ENCODE measurements at regions not wholly inside any gene's neighbourhood (a gene's known extent, or its start where the extent isn't known, plus 50 kb on each side); places are given as distances from the start of the nearest gene placed in this dataset.
"Not testable (repeated sequence)": the region's sequence is repeated elsewhere in the genome, so short reads cannot be mapped to it uniquely, and the experiment has no call there.

GRCh38 chr2:221767106-221768012, 195.3 kb upstream of the EPHA4 start:
- no peak for DNase-seq (ENCODE audit: low read depth)

DNA sequence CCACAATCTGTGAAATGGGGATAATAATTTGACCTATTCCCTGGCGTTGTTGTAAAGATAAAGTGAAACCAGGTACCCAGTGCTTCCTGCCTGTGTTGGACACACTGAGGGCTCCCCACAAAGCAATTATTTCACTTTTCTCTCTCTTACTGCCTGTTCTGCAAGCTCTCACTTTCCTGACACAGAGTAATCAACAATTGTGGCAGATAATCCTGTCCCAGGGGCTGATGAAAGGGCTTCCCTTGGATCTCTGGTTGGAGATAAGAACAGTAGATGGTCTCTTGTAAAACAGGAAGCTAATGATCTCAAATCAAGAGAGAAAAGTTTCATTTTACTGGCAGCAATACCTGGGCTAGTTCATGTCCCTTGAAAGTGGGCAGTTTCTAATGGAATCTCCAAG, 190.4 kb upstream of the EPHA4 start:
- no peak for DNase-seq (ENCODE audit: low read depth)

DNA sequence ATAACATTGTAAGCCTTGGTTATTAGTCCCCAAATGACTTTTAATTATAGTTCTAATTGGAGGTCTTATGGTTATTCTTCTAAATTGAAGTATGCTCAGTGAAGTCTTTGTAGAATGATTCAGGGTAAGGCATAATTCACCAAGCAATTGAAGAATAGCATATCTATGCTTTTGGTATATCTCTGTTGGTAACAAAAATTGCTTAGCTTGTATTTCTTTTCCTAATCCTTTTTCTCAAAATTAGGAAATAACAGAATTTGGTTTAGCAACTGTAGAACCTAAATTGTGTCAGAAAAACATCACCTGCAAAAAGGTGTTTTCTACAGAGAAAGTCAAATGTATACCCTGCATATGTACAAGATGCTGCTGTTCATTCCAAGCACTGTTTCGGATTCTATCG, 189.2 kb upstream of the EPHA4 start:
- DNase-seq (ENCODE audit: low read depth): no peak

GRCh38 chr2:221758076-221758475, 186.0 kb upstream of the EPHA4 start:
- DNase-seq (ENCODE audit: low read depth): no peak

- peak; percentile 54 for DNase-seq (ENCODE audit: low read depth)
Measured at GRCh38 chr2:221753401-221753800, 181.3 kb upstream of the EPHA4 start.

GRCh38 chr2:221752781-221753180, 180.7 kb upstream of the EPHA4 start:
- DNase-seq (ENCODE audit: low read depth): no peak

DNA sequence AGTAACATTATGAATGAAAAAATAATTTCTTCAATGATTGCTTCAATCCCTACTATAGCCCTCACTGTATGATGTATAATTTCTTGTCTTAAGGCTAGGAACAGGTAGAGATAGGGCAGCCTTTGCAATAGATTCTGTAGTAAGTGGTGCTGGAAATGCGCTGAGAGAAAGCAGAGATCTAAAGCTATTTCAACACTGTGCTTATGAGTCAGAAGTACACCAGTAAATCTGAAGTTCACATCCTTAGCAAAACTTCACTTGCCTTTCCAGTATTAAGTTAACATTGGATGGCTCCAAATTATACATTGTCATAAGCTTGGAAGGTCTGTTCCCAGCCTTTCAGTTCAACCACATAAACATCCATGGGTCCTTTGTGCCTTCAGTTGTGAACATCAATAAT, 178.2 kb upstream of the EPHA4 start:
- DNase-seq (ENCODE audit: low read depth): peak; percentile 66

DNA sequence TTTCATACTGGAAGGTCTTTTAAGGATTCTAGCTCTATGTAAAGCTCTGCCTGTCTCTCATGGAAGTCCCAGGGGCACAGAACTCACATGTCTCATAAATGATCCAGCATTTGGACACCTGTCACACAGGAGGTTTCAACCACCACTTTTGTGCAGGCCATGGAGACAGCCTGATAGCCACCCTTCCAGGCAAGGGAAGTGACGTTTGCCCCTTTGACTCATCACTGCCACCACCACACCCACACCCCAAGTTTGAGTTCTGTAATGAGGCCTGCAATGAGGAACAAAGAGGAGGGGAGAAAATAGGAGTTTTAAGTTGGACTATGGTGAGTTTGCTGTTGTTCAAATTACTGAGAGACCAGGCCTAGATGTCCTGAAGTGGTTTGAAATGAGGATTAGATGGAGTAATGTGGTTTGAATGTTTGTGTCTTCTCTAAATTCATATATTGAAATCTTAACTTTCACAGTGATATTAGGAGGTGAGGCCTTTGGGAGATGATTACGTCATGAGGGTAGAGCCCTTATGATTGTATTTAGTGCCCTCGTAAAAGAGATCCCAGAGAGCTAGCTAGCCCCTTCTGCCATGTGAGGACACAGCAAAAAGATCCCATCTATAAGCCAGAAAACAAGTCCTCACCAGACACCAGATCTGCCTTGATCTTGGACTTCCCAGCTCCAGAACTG, 175.3 kb upstream of the EPHA4 start:
- DNase-seq (ENCODE audit: low read depth): no peak

DNA sequence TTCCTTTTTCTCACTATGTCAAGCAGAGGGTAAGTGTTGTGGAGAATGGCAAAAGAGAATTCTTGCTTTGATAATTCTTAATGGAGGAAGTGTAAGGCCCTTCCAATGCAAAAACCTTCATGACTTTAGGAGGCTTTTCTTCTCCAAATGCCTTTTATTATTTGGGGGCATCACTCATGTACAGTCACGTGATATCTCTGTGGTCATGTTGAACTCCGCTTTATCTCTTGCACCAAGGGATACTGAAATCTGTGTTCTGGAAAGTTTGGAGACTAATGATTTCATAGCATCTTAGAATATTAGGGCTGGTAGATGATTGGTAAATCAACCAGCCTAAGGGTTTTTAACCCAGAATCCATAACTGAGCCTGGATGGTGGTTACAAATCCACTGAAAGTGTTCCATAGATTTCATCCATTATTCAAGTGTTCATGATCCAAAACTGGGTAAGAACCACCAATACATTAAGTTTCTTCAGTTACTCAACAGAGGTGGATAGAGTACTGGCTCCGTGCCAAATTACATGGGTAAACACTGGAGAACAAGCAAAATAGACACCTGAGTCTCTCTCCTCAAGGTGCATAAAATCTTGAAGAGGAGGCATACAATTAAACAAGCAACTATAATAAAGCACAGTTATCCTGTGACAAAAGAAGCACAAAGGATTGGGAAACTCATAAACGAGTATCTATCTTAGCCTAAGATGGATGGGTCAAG, 169.6 kb upstream of the EPHA4 start:
- no peak for DNase-seq (ENCODE audit: low read depth)

DNA sequence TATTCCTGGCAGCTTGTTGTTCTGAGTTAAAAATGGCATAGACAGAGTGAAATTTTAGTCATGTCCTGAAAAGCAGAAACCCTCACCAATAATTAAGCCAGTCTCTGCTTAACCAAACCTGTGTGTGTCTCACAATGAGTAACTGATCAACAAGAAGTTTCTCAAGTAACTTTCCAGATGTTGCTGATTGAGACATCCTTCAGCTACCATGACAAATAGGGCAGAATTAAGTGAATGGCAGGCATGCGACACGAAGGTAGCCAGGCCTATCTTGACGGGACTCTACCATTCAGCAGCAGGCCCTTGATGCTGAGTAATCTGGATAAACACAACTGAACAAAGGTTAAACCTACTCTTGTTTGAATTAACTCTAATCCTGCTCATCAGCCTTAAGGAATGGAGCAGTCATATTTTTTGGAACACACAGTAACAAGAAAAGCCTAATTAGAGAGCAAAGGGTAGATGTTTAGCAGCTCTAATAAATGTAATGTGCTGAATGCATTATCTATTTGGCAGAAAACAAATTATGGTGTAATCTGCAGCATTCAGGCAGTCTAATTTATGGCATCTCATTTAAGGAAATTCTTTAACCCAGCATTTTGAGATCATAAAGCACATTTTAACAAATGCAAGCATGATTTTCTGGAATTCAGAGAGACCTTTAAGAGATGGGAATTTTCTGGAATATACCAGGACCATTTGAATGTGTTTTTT, 159.5 kb upstream of the EPHA4 start:
- DNase-seq (ENCODE audit: low read depth): peak; percentile 97

DNA sequence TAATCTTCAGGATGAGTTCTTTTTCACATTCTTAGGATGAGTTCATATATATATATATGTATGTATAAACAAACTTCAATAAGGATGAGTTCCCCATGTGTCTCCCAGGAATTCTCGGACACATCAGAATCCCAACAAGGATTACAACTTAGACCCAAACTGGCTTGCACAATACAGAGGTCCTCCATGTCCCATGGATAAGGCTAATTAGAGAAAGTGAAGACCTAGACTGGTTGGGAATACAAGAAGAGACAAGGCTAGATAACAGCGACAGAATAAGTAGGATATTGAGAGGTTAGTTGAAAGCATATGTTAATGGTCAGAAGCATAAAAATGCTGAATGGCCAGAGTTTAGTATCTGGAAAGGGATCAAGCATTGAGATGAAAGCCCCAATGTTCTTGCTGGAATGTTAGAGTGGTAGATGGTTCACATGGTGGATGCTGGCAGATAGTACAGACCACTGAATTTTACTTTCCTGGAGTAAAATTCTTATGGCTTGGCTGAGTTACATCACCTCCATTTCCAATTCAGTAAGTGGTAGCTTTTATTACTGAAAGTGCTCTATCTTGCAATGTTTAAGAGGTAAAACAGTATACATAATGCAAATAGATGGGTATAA, 154.9 kb upstream of the EPHA4 start:
- no peak for DNase-seq (ENCODE audit: low read depth)

GRCh38 chr2:221724631-221725203, 152.6 kb upstream of the EPHA4 start:
- DNase-seq (ENCODE audit: low read depth): no peak

- DNase-seq (ENCODE audit: low read depth): not testable (repeated sequence)
Measured at GRCh38 chr2:221724117-221724516, 152.0 kb upstream of the EPHA4 start.

DNA sequence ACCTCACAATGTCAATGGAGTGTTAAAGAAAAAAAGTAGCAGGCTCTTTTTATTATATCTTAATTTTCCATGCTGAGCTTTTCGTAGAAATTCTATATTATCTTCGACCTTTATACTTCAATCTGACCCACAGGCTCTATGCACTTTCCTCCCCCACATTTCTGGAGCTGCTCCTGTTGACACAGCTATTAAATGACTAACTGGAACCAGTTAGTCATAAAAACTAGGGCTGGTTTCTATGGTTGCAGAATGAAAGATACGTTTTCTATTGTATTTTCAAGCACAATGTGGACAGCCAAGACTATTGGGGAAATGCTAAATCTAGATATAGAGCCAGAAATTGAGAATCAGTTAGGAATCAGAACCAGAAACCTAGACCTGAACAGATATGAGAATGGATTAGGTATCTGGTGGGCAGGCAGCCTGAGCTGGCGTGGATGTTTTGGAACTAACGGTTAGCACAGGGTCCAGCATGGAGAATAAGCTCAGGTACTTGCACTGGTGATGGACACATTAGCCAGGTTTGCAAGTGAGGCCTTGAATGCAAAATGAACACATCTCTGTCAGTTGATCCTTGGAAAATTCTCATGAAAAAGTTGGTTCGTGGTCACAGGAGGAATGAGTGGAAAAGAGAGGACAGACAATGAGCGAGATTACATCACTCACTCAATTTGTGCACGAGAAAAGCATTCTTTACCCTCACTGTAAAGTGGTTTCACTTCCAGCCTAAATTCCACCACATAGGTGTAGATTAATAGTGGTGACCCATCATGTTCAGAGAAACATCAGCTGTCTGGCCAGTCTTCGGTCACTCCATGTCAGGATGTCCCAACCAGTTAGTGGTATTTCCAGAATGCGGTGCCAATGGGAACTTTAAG, 144.6 kb upstream of the EPHA4 start:
- peak; percentile 91 for DNase-seq (ENCODE audit: low read depth)

- DNase-seq (ENCODE audit: low read depth): peak; percentile 72
Measured at GRCh38 chr2:221715523-221716247, 143.6 kb upstream of the EPHA4 start.

- no peak for DNase-seq (ENCODE audit: low read depth)
Measured at GRCh38 chr2:221710744-221711143, 138.6 kb upstream of the EPHA4 start.

GRCh38 chr2:221708902-221709301, 136.8 kb upstream of the EPHA4 start:
- DNase-seq (ENCODE audit: low read depth): no peak

- no peak for DNase-seq (ENCODE audit: low read depth)
Measured at GRCh38 chr2:221705185-221705877, 133.2 kb upstream of the EPHA4 start.

GRCh38 chr2:221704442-221704841, 132.3 kb upstream of the EPHA4 start:
- no peak for DNase-seq (ENCODE audit: low read depth)
